ENCODE measurements at regions not wholly inside any gene's neighbourhood (a gene's known extent, or its start where the extent isn't known, plus 50 kb on each side); places are given as distances from the start of the nearest gene placed in this dataset.
A peak's percentile ranks its signal among the peaks of the same experiment; 100 is the strongest.

DNA sequence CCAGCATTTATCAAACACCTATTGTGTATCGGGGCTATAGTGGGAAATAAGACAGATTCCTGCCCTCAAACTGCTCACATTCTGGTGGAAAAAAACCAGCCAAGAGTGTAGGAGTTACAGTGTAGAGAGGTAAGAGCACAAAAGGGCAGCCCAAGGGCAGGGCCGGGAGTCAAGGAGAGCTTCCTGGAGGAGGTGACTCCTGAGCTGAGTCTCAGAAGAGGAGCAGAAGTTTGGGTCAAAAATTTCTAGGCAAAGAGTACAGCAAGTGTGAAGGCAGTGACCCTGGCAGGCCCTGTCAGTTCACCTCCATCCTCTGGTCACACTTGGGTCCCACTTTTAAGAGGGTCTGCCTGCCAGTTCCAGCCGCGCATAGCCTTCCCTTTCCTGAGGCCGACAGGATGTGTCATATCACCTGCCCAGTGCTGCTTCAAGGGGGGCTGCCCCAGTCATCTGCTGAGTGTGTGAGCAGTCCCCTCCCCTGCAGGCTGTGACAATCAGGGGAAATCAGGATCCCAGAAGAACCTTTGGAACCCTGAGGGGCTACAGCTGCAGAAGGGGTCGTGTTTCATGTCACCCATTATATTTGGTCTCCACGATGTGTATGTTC lies 118.4 kb downstream of the GLI2 start:
- TF ChIP-seq, protein P1, sequence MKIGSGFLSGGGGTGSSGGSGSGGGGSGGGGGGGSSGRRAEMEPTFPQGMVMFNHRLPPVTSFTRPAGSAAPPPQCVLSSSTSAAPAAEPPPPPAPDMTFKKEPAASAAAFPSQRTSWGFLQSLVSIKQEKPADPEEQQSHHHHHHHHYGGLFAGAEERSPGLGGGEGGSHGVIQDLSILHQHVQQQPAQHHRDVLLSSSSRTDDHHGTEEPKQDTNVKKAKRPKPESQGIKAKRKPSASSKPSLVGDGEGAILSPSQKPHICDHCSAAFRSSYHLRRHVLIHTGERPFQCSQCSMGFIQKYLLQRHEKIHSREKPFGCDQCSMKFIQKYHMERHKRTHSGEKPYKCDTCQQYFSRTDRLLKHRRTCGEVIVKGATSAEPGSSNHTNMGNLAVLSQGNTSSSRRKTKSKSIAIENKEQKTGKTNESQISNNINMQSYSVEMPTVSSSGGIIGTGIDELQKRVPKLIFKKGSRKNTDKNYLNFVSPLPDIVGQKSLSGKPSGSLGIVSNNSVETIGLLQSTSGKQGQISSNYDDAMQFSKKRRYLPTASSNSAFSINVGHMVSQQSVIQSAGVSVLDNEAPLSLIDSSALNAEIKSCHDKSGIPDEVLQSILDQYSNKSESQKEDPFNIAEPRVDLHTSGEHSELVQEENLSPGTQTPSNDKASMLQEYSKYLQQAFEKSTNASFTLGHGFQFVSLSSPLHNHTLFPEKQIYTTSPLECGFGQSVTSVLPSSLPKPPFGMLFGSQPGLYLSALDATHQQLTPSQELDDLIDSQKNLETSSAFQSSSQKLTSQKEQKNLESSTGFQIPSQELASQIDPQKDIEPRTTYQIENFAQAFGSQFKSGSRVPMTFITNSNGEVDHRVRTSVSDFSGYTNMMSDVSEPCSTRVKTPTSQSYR (CRISPR knock-in tag; IDR thresholded peaks at IDR 0.05), result no peak
- TF ChIP-seq PRRX2 (CRISPR knock-in tag; IDR thresholded peaks at IDR 0.05) (no peak), SMAD3 (CRISPR knock-in tag; IDR thresholded peaks at IDR 0.05; ENCODE audit: borderline replicate concordance) (no peak), FOXK1 (CRISPR knock-in tag; IDR thresholded peaks at IDR 0.05) (no peak), ZNF232 (CRISPR knock-in tag; IDR thresholded peaks at IDR 0.05) (no peak), GABPB1 (CRISPR knock-in tag; IDR thresholded peaks at IDR 0.05) (no peak), CREM (CRISPR knock-in tag; IDR thresholded peaks at IDR 0.05) (no peak), CBFB (CRISPR knock-in tag; IDR thresholded peaks at IDR 0.05; ENCODE audit: low read depth) (no peak), ZNF317 (CRISPR knock-in tag; IDR thresholded peaks at IDR 0.05; ENCODE audit: borderline replicate concordance, low read depth) (no peak)
- TF ChIP-seq, protein P2, sequence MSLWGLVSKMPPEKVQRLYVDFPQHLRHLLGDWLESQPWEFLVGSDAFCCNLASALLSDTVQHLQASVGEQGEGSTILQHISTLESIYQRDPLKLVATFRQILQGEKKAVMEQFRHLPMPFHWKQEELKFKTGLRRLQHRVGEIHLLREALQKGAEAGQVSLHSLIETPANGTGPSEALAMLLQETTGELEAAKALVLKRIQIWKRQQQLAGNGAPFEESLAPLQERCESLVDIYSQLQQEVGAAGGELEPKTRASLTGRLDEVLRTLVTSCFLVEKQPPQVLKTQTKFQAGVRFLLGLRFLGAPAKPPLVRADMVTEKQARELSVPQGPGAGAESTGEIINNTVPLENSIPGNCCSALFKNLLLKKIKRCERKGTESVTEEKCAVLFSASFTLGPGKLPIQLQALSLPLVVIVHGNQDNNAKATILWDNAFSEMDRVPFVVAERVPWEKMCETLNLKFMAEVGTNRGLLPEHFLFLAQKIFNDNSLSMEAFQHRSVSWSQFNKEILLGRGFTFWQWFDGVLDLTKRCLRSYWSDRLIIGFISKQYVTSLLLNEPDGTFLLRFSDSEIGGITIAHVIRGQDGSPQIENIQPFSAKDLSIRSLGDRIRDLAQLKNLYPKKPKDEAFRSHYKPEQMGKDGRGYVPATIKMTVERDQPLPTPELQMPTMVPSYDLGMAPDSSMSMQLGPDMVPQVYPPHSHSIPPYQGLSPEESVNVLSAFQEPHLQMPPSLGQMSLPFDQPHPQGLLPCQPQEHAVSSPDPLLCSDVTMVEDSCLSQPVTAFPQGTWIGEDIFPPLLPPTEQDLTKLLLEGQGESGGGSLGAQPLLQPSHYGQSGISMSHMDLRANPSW (CRISPR knock-in tag; conservative IDR thresholded peaks at IDR 0.05; ENCODE audit: low read depth), result no peak
- TF ChIP-seq, protein P3, sequence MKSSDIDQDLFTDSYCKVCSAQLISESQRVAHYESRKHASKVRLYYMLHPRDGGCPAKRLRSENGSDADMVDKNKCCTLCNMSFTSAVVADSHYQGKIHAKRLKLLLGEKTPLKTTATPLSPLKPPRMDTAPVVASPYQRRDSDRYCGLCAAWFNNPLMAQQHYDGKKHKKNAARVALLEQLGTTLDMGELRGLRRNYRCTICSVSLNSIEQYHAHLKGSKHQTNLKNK (CRISPR knock-in tag; IDR thresholded peaks at IDR 0.05), result no peak
- TF ChIP-seq, protein P4, sequence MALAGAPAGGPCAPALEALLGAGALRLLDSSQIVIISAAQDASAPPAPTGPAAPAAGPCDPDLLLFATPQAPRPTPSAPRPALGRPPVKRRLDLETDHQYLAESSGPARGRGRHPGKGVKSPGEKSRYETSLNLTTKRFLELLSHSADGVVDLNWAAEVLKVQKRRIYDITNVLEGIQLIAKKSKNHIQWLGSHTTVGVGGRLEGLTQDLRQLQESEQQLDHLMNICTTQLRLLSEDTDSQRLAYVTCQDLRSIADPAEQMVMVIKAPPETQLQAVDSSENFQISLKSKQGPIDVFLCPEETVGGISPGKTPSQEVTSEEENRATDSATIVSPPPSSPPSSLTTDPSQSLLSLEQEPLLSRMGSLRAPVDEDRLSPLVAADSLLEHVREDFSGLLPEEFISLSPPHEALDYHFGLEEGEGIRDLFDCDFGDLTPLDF (CRISPR knock-in tag; IDR thresholded peaks at IDR 0.05), result no peak
- TF ChIP-seq, protein P5, sequence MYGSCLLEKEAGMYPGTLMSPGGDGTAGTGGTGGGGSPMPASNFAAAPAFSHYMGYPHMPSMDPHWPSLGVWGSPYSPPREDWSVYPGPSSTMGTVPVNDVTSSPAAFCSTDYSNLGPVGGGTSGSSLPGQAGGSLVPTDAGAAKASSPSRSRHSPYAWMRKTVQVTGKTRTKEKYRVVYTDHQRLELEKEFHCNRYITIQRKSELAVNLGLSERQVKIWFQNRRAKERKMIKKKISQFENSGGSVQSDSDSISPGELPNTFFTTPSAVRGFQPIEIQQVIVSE (CRISPR knock-in tag; IDR thresholded peaks at IDR 0.05; ENCODE audit: borderline replicate concordance), result no peak
- H3K27me3 Mint-ChIP-seq (ENCODE audit: low read depth), result no peaks in the 10 kb centered on the region
- DNase-seq (ENCODE audit: low spot score) (no peak), ATAC-seq (no peak)
- POLR2A ChIA-PET, result no interaction called here
- H3K36me3 Mint-ChIP-seq, result peaks cover 6% of the 10 kb centered on the region
- CTCF ChIA-PET, result no interaction called here
- peaks cover 40% of the 10 kb centered on the region for H3K4me1 Mint-ChIP-seq
- H3K9me3 Mint-ChIP-seq, result no peaks in the 10 kb centered on the region
- H3K27ac Mint-ChIP-seq, result no peak overlapping the region
- no peak overlapping the region for H3K4me3 Mint-ChIP-seq

DNA sequence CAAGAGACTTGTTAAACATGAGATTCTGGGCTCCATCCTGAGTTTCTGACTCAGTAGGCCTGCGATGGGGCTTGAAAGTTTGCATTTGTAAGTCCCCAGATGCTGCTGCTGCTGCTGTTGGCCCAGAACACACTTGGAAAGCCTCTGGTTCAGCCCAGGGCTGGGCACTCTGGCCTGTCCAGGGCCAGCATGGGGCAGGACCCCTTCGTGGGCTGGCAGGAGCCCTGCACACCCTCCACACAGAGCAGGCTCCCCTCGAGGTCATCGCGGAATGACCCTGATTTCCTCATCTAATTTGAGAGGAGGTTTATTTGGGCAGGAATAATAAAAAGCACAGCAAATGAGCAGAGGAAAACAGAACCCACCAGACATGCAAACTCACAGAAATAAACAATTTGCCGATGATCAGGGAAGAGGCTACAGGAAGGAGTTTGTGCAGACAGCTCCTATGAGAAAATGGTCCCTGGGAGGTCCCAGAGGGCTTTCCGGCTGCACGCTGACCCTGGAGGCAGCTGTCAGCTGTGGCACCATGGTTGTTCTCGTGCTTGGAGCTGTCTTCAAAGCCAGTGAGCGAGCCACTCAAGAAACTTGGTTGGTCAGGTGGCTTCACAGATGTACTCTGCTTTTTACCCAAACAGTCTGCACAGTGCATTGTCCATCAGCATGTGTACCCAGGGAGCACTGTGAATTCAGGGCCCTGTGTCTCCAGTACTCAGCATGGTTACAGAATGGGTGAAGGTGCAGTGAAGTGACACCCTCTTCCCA lies 119.3 kb downstream of the GLI2 start:
- Mint-ChIP-seq H3K9me3 (no peaks in the 10 kb centered on the region), H3K36me3 (no peaks in the 10 kb centered on the region), H3K27ac (0 out of 2 replicates have a peak overlapping the region, but pooled peaks have one; percentile 28), H3K4me3 (no peak overlapping the region), H3K27me3 (ENCODE audit: low read depth) (no peaks in the 10 kb centered on the region), H3K4me1 (peaks cover 49% of the 10 kb centered on the region)
- ChIA-PET CTCF (interaction anchor here (1.0 kb wide), 1 partner anchor 118 kb away, joined by 3 read pairs; no protein-coding TSS in a partner anchor), POLR2A (no interaction called here)
- no peak for DNase-seq (ENCODE audit: low spot score)
- TF ChIP-seq ZNF396 (CRISPR knock-in tag; IDR thresholded peaks at IDR 0.05; ENCODE audit: borderline replicate concordance) (no peak), ZNF138 (CRISPR knock-in tag; conservative IDR thresholded peaks at IDR 0.05) (no peak), ZNF671 (CRISPR knock-in tag; IDR thresholded peaks at IDR 0.05) (no peak)
- ATAC-seq, result no peak
